ENCODE measurements at regions not wholly inside any gene's neighbourhood (a gene's known extent, or its start where the extent isn't known, plus 50 kb on each side); places are given as distances from the start of the nearest gene placed in this dataset.

DNA sequence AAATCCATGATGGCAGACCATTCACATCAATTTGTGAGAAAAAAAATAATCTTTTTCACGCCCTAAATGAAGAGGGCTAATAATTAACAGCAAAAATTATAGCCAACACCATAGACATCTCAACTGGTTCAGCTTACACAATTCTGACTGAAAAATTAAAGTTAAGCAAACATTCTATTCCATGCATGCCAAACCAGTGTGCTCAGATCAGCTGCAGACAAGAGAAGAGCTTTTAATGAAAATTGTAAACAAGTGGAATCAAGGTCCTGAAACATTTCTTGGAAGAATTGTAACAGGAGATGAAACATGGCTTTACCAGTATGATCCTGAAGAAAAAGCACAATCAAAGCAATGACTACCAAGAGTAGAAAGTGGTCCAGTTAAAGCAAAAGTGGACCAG lies 710.4 kb downstream of the EPHA7 start:
- TF ChIP-seq EZH2phosphoT487 (IDR thresholded peaks at IDR 0.05; ENCODE audit: low read depth, severe bottlenecking, unreplicated experiment), result no peak
- TF ChIP-seq, protein P1, sequence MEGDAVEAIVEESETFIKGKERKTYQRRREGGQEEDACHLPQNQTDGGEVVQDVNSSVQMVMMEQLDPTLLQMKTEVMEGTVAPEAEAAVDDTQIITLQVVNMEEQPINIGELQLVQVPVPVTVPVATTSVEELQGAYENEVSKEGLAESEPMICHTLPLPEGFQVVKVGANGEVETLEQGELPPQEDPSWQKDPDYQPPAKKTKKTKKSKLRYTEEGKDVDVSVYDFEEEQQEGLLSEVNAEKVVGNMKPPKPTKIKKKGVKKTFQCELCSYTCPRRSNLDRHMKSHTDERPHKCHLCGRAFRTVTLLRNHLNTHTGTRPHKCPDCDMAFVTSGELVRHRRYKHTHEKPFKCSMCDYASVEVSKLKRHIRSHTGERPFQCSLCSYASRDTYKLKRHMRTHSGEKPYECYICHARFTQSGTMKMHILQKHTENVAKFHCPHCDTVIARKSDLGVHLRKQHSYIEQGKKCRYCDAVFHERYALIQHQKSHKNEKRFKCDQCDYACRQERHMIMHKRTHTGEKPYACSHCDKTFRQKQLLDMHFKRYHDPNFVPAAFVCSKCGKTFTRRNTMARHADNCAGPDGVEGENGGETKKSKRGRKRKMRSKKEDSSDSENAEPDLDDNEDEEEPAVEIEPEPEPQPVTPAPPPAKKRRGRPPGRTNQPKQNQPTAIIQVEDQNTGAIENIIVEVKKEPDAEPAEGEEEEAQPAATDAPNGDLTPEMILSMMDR (IDR thresholded peaks at IDR 0.05; ENCODE audit: poor library complexity), result no peak

All from hepatocyte (in vitro differentiated cells).